Stimulated activated CD8-positive, alpha-beta memory T cell treated with anti-CD3 and anti-CD28 coated beads, Interleukin-12 subunit alpha, Interleukin-12 subunit beta, amount 100 ng/mL, for 4 hours (primary cell): ENCODE measurements at regions not wholly inside any gene's neighbourhood (a gene's known extent, or its start where the extent isn't known, plus 50 kb on each side); places are given as distances from the start of the nearest gene placed in this dataset.

ENCODE experiments used
- DNase-seq: peaks from one replicate; pipeline ENCODE4 v3.0.0-alpha.2; 2020; ENCODE audit warnings: low read depth

DNA sequence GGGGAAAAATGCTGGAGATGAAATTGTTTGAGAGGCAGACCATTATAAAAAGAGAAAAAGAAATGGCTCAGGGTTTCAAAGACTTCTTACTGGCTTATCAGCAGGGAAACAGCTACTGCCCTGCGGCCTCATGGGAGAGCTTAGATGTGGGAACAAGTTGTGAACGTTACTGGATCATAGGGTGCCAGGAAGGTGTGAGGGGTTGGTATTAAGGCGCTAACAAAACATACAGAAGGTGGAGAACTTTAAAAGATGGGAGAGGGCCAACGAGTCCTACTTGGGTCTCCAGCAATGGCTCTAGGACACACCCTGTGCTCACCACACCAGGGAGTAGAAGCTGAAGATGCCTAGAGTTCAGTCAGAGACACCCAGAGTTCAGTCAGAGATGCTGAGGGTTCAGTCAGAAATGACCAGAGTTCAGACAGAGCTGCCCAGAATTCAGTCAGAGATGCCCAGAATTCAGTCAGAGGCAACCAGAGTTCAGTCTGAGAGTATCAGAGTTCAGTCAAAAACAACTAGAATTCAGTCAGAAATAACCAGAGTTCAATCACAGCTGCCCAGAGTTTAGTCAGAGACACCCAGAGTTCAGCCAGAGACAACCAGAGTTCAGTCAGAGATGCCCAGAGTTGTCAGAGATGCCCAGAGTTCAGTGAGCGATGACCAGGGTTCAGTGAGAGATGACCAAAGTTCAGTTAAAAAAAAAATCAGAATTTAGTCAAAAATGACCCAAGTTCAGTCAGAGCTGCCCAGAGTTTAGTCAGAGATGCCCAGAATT lies 1103.6 kb downstream of the BCL11B start:
- no peak for DNase-seq

DNA sequence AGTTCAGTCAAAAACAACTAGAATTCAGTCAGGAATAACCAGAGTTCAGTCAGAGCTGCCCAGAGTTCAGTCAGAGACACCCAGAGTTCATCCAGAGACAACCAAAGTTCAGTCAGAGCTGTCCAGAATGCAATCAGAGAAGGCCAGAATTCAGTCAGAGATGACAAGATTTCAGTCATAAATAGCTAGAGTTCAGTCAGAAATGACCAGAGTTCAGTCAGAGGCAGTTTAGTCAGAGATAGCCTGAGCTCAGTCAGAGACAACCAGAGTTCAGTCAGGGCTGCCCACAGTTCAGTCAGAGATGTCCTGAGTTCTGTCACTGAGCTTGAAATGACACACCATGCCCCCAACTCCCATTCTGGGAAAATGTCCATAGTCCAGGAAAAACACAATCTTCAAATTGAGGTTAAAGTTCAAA lies 1102.8 kb downstream of the BCL11B start:
- no peak for DNase-seq

DNA sequence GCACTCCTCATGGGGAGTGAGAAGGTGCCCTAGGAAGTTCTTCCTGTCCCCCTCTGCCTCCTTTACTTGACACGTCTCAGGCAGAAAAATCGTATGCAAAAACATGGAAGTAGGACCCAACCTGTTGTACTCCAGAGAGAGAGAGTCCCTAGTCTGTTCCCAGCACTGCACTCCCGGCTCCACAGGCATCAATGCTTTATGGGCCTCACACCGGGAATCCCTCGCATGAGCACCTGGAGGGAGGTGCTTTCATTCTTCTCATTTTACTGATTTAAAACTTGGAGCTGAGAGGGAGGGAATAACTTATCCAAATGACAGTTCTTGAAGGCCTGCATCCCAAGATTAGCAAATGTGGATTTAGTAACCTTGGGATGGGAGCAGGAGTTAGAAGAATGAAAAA lies 1101.4 kb downstream of the BCL11B start:
- DNase-seq = no peak

DNA sequence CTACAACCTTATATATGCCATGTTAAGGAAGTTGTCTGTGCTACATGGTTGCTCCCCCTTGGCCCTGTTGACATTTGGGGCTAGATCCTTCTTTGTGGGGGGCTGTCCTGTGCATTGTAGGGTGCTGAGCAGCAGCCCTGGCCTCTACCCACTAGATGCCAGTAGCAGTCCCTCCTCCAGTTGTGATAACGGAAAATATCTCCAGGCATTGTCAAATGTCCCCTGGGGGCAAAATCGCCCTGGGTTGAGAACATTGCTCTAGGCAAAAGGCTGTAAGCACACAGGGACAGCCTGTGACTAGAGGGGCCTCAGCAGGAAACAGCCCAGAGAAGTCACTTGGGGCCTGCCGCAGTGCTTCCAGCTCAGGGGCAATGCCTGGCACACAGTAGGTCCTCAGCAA lies 1100.3 kb downstream of the BCL11B start:
- no peak for DNase-seq

DNA sequence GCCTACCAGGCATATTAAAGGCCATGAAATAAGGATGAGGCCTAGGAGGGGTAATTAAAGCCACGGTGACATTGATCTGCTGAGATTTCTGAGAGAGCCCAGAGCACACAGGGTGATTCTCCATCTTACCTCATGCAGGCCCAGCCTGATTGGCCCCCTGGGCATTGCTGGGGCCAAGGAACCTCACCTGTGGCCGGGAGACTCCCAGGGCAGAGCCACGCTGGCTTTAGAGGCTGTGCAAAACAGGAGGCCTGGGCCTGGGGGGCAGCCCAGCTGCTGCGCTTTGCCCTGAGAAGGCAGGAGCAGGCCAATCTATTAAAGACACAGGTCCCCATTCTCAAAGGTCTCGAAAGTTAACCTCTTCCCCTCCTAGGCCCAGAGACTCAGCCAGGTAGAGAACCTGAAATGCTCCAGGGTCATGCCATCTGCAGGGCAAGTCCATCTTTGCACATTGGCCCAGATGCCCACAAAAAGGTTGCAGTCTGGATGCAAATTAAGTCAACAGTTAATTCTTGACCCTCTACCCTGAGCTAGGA lies 1099.7 kb downstream of the BCL11B start:
- DNase-seq = no peak

DNA sequence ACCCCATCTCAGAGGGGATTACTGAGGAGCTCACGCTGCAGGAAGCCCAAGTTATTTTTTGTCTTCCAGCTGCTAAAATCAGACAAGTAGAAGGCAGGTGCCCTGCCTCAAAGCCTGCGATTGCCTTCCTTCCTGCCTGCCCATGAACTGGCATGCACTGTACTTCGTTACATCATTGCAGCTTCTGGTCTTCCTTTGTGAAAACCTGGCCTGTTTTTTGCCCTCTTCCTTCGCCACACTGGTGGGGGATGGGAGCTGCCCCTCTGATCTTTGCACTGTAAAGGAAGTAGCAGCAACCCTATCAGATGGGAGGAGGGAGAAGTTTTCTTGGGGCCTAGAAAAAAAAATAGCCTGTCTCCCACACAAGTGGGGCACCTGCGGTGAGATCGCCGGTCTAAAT lies 1098.7 kb downstream of the BCL11B start:
- no peak for DNase-seq

DNA sequence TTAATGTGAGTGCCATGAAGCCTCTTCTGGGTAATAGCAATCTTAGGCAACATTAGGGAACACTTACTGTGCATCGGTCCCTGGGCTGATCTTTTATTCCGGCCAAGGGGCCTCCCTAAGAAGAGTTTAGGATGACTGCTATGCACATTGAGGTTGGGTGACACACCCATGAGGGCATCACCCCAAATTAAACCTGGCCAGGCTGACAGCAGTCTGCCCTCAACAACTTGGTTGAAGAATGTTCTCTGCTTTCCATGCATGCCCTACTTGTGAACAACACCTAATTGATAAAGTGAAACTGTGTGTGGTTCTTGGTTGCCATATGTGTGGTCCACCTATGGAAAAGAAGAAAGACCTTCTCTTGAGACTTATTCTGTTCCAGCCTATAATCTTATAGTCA lies 1098.0 kb downstream of the BCL11B start:
- DNase-seq = no peak

DNA sequence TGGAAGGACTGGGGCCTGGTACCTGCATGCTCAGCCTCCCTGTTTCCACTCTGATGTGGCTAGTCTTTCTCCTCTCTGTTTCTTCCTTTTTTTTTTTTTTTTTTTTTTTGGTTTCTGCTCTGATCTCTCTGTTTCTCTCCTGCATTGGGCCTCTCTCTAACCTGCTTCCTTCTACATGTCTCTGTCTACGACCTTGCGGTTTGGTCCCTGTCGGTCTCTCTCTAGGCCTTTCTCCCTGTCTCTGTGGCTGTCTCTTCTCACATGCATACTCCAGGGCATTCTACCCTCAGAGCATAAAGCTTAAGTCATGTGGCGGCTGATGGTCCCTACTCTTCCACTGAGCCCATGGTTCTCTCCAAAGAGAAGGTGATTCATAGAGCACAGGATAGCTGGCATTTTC lies 1096.6 kb downstream of the BCL11B start:
- no peak for DNase-seq

DNA sequence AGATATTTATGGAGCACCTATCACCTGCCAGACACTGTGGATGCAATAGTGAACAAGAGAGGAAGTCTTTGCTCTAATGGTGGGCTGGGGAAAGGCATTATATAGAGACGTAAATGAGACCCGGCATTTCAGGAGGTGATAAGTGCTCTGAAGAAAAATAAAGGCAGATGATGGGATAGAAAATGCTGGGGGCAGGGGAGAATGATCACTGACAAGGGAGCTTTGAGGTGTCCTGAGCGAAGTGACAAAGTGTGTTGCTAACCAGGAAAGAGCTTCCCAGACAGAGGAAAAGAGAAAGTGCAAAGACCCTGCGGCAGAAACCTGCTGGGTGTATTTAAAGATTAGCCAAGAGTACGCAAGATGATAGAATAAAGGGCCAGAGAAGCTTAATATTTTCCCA lies 1096.1 kb downstream of the BCL11B start:
- DNase-seq = no peak

DNA sequence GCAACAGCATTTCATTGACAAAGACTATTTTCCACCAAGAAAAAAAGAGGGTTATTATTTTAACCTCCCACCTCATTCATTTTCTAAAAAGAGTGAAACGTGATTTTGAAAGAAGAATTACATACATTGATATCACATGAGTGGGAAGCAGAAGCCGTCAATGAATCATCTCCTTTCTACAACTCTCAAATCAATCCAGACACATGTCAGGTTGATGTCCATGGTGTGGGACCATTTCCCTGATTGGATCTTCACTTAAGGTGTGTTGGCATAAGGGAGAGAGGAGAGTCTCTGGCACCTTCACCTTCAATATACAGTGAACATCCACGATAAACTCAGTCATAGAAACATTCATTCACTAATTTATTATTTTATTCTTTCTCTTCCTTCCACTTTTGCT lies 1095.1 kb downstream of the BCL11B start:
- no peak for DNase-seq

DNA sequence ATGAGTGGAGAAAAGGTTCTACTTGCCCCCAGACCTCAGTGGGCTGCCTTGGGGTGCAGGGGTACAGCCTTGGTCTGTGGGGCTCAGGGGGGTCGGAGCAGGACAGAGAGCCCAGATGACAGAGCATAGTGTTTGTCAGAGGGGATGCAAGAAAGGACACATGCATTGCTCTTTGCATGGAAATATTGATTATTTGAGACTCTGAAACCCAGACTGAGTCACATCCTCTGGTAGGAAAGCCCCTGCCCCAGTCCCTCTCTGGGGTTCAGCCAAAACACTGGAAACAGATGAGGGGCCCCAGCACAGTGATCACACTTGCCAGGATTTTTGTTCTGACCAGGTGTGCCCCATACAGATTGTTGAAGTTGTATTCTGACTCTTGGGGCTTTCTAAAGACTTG lies 1094.4 kb downstream of the BCL11B start:
- peak; percentile 34 for DNase-seq

DNA sequence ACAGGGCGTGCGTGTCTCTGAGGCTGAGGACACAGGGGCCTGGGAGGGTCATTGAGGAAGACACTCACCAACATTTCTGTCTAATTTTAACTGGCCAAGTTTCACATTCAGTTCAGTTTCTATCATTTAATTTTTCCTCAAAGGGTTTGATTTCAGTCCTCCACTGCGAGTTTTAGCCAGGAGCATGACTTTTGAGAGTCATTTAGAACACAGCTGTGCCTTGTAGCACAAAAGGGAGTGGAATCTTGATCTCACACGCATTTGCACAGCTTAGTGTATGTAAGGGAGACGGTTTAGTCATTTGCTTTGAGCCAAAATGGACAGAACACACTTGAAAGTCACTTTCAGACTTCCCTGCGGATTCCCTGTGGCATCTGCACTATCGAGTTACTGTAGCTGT lies 1090.8 kb downstream of the BCL11B start:
- DNase-seq = no peak

DNA sequence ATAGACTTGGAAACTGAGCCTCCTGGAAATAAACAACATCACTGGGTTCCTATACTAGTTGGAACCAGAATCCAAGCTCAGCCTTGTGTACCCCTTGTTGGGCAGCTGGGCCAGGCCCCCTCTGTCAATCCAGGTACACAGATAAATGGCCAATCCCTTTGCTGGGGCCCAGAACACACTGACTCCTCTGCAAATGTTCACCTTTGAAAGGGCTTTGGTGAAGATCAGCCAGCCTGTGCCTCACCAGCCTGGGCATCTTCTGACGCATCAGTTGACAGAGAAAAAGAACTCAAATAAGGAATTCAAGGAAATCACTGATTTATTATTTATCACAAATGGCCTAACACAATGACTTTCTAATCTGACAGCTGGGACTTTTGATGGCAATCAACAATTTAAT lies 1090.2 kb downstream of the BCL11B start:
- DNase-seq = no peak

DNA sequence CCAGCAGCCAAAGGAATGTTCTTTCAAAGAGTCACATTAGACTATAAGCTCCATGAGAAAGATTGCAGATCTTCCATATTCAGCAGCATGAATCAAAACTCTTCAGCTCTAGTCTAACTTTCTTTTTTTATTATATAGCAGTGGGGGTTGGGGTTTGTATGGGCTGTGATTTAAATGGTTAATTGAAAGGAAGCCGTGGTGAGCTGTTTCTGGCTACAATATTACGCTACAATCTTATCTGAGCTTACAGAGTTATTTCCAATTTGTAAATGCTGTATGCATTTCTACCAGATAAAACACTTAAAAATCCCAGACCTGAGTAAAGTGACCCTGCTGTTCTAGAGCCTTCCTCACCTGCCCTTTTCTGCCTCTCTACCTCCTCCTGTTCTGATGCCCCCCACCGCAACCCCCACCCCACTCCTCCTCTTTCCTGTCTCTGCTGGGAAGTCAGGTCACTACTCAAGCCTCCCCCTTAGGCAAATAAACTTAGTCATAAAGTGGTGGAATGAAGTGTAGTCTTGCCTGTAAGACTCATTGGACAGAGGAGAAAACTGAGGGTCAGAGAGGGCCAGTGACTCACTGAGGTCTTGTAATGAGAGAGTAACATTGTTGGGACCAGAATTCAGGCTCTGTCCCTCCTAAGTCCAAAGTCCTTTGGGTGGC lies 1089.5 kb downstream of the BCL11B start:
- no peak for DNase-seq

DNA sequence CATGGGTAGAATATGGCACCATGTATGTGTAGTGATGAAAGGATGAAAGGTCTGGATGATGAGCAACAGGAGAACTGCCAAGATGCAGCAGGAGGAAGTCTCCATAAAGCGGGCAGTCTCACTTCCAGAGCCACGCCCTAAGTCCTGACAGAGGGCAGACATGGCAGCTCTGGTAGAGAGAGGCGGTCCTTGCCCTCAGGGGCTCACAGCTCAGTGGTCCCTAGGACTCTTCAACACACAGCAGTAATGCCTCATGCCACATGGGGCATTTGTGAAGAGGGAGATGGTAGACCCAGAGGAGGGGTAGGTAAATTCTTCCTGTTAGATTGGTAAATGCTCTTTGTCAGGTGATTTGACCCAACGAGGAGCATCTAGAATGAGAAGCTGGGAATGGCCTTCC lies 1088.4 kb downstream of the BCL11B start:
- DNase-seq = no peak

DNA sequence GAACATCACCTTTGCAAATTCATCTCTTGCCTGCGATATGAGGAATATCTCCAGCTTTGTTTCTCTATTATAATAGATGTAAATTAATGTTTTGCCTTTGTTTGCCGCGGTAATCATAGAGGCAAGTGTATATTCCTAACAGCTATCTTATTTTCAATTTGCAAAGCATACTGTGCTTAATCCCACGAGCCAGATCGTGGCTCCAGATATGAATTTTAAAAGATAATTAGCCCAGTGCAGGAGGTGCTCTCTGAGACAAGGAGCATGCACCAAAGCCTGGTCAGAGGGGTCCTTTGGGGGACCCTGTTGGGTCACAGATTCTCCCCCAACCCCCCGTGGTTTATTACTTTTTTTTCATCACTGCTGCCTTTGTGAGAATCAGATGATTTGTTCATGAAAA lies 1087.5 kb downstream of the BCL11B start:
- DNase-seq = no peak

DNA sequence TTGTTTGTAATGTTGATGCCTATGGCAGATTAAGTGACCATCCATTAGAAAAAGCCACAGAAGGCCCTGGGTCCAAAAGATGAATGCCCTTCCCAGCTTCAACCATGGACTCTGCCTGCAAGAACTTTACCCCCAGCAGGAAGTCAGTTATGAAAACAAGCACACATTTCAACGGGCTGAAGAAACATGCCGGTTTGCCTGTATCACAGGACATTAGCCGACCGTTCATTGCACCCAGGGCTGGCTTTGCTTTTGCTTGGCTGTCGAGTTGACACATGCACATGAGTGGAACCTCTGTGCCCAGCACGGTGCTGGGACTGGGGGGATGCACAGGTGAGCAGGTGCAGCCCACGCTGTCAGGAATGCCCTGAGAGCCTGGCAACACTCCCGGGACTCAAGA lies 1087.0 kb downstream of the BCL11B start:
- no peak for DNase-seq

DNA sequence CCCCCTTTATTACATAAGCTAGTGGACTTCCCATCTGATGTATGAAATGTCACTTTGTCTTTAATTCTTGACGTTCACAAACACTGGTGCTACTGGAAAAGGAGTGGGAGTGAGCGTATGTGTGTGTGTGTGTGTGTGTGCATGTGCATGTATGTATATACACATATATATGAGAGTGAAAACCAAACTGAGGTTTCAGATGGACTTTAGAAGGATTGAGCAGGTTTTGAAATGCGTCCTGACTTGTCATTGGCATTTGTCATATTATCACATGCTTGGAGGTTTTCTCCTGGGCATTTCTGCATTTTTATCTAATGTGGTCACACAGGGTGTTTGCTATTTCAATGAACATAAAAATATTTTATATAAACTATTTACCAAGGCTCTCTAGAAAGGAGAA lies 1085.9 kb downstream of the BCL11B start:
- DNase-seq = no peak

DNA sequence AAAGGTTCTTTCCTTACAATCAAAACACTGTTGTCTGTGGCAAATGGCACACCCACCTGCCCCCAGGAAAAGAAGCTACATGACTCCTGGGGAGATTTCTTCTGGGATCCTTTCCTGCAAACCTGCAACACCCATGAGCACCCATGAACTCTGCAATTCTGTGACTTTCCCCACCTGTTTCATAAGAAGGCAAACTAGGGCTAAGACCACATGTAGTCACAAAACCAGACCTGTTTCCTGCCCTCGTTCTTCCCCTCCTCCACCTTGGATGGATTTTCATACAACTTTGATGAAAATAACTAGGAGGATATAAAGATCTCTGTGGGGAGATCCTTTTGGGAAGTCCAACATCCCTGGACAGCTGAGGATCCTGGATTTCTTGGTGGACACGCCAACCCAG lies 1084.7 kb downstream of the BCL11B start:
- no peak for DNase-seq

DNA sequence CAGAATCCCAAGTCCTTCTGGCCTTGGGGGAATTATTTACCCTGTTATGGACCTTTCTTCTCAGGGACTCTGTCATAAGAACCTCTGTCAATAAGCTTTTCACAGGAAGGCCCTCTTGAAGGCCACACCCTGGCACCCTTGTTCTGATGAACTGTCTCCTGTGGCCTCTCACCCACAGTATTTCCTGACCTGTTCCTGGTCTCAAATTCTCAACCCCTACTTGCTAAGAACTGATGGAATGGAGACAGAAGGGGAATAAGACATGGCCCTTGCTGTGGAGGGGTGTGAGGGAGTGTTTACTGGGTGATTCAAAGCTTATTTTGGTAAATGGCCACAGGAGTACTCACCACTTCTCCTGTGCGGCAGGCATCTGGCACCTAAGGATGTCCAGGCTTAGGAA lies 1082.9 kb downstream of the BCL11B start:
- no peak for DNase-seq

DNA sequence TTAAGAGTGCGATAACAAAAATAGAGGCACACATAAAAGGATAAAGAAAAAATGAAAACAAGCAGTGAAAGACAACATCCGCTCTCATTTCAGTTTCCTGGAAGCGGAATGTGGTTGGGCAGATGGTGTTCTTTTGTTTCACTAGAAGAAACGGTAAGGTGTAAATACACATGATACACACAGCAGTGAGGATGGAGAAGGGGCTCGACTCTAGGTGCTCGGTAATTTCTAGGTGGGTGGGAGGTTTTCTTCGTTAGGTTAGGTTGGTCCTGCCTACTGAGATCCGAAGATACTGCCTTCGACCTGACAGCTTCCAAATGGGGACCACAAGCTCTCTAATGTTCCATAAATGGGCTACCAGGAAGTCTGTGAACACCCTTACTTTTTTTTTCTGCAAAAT lies 1082.5 kb downstream of the BCL11B start:
- DNase-seq = no peak

DNA sequence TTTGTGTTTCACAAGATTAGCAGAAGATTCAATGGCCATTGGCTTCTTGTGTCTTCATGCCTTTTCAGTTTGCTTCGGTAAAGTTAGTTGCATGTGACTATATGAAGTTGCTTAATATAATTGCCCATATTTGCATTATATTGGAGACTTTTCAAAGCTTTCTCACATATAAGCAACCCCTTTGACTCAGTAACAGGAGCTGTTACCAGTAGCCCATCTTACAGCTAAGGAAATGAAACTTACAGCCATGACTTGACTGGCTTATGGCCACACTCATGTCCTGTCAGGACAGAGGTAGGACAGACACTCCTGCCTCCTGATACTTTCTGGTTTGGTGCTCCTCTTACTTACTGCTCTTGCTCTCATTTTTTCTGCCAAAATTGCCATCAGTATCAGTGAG lies 1082.1 kb downstream of the BCL11B start:
- no peak for DNase-seq

DNA sequence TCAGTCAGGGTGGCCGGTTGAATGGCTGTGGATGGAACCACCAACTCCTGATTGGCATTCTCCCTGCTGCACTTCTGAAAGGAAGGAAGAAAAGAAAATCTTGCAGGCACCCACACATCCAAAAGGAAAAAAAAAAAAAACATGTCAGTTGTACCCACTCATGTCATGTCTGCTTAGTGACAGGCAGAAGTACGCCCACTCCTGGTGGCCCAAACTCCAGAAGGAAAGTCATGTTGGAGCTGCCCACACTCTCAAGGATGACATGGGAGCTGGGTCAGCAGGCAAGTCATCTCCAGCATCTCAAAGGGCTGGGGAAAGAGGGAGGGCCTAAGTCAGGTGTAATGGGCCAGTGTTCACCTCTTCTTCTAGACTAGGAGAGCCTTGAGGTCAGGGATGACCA lies 1079.1 kb downstream of the BCL11B start:
- DNase-seq = no peak

DNA sequence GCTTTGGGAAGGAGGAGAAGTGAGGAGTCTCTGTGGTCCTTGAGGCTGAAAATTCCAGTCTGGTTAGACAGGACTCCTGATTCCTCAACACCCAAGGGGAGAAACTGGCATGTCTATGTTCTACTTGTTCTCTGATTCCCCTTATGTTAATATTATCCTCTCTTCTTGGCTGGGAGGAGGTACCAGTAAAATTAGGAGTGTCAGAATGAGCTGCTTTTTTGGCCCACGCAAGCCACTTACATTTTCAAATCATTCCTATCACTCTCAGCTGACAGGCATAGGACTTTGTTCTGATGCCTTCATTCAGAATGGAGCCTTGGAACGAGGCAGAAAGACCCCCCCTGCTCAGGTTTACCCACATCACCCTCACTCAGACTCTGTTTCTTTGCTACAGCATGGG lies 1077.2 kb downstream of the BCL11B start:
- no peak for DNase-seq
